Trophoblast cell (in vitro differentiated cells and primary cell): ENCODE measurements at regions not wholly inside any gene's neighbourhood (a gene's known extent, or its start where the extent isn't known, plus 50 kb on each side); places are given as distances from the start of the nearest gene placed in this dataset.

ENCODE experiments used
- DNase-seq, 2 donors: peaks; one replicate each; pipeline ENCODE4 v3.0.0-alpha.2; 2016
- H2AFZ ChIP-seq: 2 replicates; pipeline ENCODE4 v1.6.1; 2013; ENCODE audit warnings: low read length, moderate library complexity, mild to moderate bottlenecking; ENCODE audit not compliant: insufficient read depth, poor library complexity
- H2AK5ac ChIP-seq: 2 replicates; pipeline ENCODE4 v1.6.1; 2013; ENCODE audit warnings: mild to moderate bottlenecking, low read length
- H2BK120ac ChIP-seq: 2 replicates; pipeline ENCODE4 v1.6.1; 2013; ENCODE audit warnings: low read length, mild to moderate bottlenecking, moderate library complexity; ENCODE audit not compliant: insufficient read depth, poor library complexity
- H2BK12ac ChIP-seq: 2 replicates; pipeline ENCODE4 v1.6.1; 2013; ENCODE audit warnings: mild to moderate bottlenecking, low read length, moderate library complexity
- H2BK5ac ChIP-seq: 2 replicates; pipeline ENCODE4 v1.6.1; 2013; ENCODE audit warnings: low read length, low read depth, moderate library complexity, mild to moderate bottlenecking; ENCODE audit not compliant: poor library complexity
- H3K14ac ChIP-seq: 2 replicates; pipeline ENCODE4 v1.6.1; 2013; ENCODE audit warnings: mild to moderate bottlenecking, low read length
- H3K18ac ChIP-seq: 2 replicates; pipeline ENCODE4 v1.6.1; 2013; ENCODE audit warnings: mild to moderate bottlenecking, low read length
- H3K23ac ChIP-seq: 2 replicates; pipeline ENCODE4 v1.6.1; 2013; ENCODE audit warnings: low read length
- H3K27ac ChIP-seq: 2 replicates; pipeline ENCODE4 v1.5.1; 2013; ENCODE audit warnings: low read depth, mild to moderate bottlenecking, inconsistent platforms, low read length, moderate library complexity
- H3K27me3 ChIP-seq: 2 replicates; pipeline ENCODE4 v1.6.1; 2013; ENCODE audit warnings: inconsistent platforms, mild to moderate bottlenecking, low read length, moderate library complexity; ENCODE audit not compliant: insufficient read depth
- H3K36me3 ChIP-seq, 2 experiments: 1 replicate in 1 of 2; 2 replicates in 1 of 2; pipeline ENCODE4 v1.6.1; 2013; ENCODE audit warnings: low read length in 2 of 2, mild to moderate bottlenecking in 2 of 2, moderate library complexity in 1 of 2; ENCODE audit not compliant: insufficient read depth in 2 of 2, control insufficient read depth in 1 of 2
- H3K4ac ChIP-seq: 2 replicates; pipeline ENCODE4 v1.6.1; 2013; ENCODE audit warnings: low read depth, mild to moderate bottlenecking, low read length, moderate library complexity
- H3K4me1 ChIP-seq, 2 experiments: 1 replicate in 1 of 2; 2 replicates in 1 of 2; pipeline ENCODE4 v1.6.1; 2013; ENCODE audit warnings: low read length in 2 of 2, mild to moderate bottlenecking in 2 of 2, moderate library complexity in 1 of 2; ENCODE audit not compliant: insufficient read depth in 2 of 2, control insufficient read depth in 1 of 2
- H3K4me2 ChIP-seq: 2 replicates; pipeline ENCODE4 v1.6.1; 2013; ENCODE audit warnings: inconsistent platforms, mild to moderate bottlenecking, low read length, moderate library complexity
- H3K4me3 ChIP-seq: 2 replicates; pipeline ENCODE4 v1.5.1; 2013; ENCODE audit warnings: mild to moderate bottlenecking, low read depth, low read length, inconsistent platforms
- H3K79me1 ChIP-seq: one replicate; pipeline ENCODE4 v1.6.1; 2013; ENCODE audit warnings: low read length
- H3K79me2 ChIP-seq: 2 replicates; pipeline ENCODE4 v1.6.1; 2013; ENCODE audit warnings: low read length, mild to moderate bottlenecking; ENCODE audit not compliant: control insufficient read depth, insufficient read depth, poor library complexity
- H3K9ac ChIP-seq: 2 replicates; pipeline ENCODE4 v1.6.1; 2013; ENCODE audit warnings: mild to moderate bottlenecking, low read length
- H3K9me3 ChIP-seq: 2 replicates; pipeline ENCODE4 v1.6.1; 2013; ENCODE audit warnings: low read depth, mild to moderate bottlenecking, control low read depth, inconsistent platforms, low read length; ENCODE audit not compliant: insufficient read depth
- H4K12ac ChIP-seq: 2 replicates; pipeline ENCODE4 v1.6.1; 2013; ENCODE audit warnings: low read depth, mild to moderate bottlenecking, low read length, moderate library complexity
- H4K8ac ChIP-seq: 2 replicates; pipeline ENCODE4 v1.6.1; 2013; ENCODE audit warnings: low read depth, mild to moderate bottlenecking, low read length, moderate library complexity
- H4K91ac ChIP-seq: one replicate; pipeline ENCODE4 v1.6.1; 2013; ENCODE audit warnings: low read depth, mild to moderate bottlenecking, low read length, moderate library complexity
- WGBS: extraction: QIAGEN DNeasy Blood & Tissue Kit; methylation state at CpG from one replicate; pipeline ENCODE4 v1.1.7; 2013; ENCODE audit warnings: missing lambda C conversion rate; ENCODE audit not compliant: insufficient read length, insufficient coverage; ENCODE audit errors: extremely low coverage; 5-methylcytosine and 5-hydroxymethylcytosine counted together

- H3K4ac ChIP-seq: no peak overlapping the region
- H3K4me1 ChIP-seq: peaks cover 2 to 5% of the 10 kb centered on the region in 2 experiments
- peak; percentile 51 to 82 for DNase-seq
- no peak overlapping the region for H3K27ac ChIP-seq
- H4K8ac ChIP-seq: no peak overlapping the region
- no peak overlapping the region for H3K14ac ChIP-seq
- H3K36me3 ChIP-seq: no peaks in the 10 kb centered on the region
- H3K9ac ChIP-seq: no peak overlapping the region
- H4K91ac ChIP-seq: no peak overlapping the region
- no CpG with 5 or more reads among the region's 6 CpGs for WGBS
- no peak overlapping the region for H2BK5ac ChIP-seq
- H3K18ac ChIP-seq: no peak overlapping the region
- H3K9me3 ChIP-seq: no peaks in the 10 kb centered on the region
- H4K12ac ChIP-seq: no peak overlapping the region
- no peak overlapping the region for H3K4me3 ChIP-seq
- no peak overlapping the region for H3K23ac ChIP-seq
- no peaks in the 10 kb centered on the region for H3K79me1 ChIP-seq
- H3K27me3 ChIP-seq: no peaks in the 10 kb centered on the region
- no peaks in the 10 kb centered on the region for H3K79me2 ChIP-seq
- no peak overlapping the region for H2AK5ac ChIP-seq
- H2BK120ac ChIP-seq: no peak overlapping the region
- H2BK12ac ChIP-seq: no peak overlapping the region
- no peak overlapping the region for H3K4me2 ChIP-seq
- H2AFZ ChIP-seq: no peak overlapping the region
Measured at GRCh38 chr13:73245246-73245645, 186.4 kb downstream of the KLF5 start.

DNA sequence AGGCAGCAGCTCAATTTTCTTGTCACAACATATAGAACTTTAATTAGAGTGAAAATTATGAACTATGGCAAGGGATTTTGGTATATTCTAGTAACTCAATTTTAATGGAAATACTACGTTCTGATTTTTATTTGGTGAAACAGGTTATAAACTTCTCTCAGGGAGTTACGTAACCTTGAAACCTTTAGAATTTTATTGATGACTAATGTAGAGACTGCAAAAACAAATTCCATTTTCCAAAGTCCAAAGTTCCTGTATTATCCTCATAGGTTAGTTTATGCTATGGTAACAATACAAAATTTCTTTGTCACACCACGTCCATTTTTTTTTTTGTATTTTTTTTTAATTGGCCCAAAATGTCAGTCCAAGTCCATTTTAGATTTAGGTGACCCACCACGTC is 185.7 kb downstream of the KLF5 start:
- no peak overlapping the region for H2AK5ac ChIP-seq
- H2BK5ac ChIP-seq: no peak overlapping the region
- no peak overlapping the region for H3K23ac ChIP-seq
- H4K12ac ChIP-seq: no peak overlapping the region
- H3K79me1 ChIP-seq: no peaks in the 10 kb centered on the region
- H3K4me3 ChIP-seq: no peak overlapping the region
- H3K79me2 ChIP-seq: no peaks in the 10 kb centered on the region
- H2BK12ac ChIP-seq: no peak overlapping the region
- DNase-seq: peak in 1 of 2 donors; percentile 46
- peaks cover 2 to 5% of the 10 kb centered on the region in 2 experiments for H3K4me1 ChIP-seq
- H2BK120ac ChIP-seq: no peak overlapping the region
- H3K4me2 ChIP-seq: no peak overlapping the region
- no peak overlapping the region for H3K14ac ChIP-seq
- H3K4ac ChIP-seq: no peak overlapping the region
- no peak overlapping the region for H2AFZ ChIP-seq
- H3K9me3 ChIP-seq: no peaks in the 10 kb centered on the region
- H3K27me3 ChIP-seq: no peaks in the 10 kb centered on the region
- no peaks in the 10 kb centered on the region for H3K36me3 ChIP-seq
- no peak overlapping the region for H4K91ac ChIP-seq
- no peak overlapping the region for H3K9ac ChIP-seq
- H3K18ac ChIP-seq: no peak overlapping the region
- H3K27ac ChIP-seq: no peak overlapping the region
- H4K8ac ChIP-seq: no peak overlapping the region
- WGBS: no CpG with 5 or more reads among the region's 4 CpGs

GRCh38 chr13:73242515-73243015 is 183.8 kb downstream of the KLF5 start:
- no peak overlapping the region for H3K4me2 ChIP-seq
- no peak overlapping the region for H3K4ac ChIP-seq
- H2BK5ac ChIP-seq: no peak overlapping the region
- H3K4me1 ChIP-seq: no peaks in the 10 kb centered on the region
- peak; percentile 37 to 57 for DNase-seq
- H2BK12ac ChIP-seq: no peak overlapping the region
- no CpG with 5 or more reads among the region's 2 CpGs for WGBS
- no peak overlapping the region for H4K12ac ChIP-seq
- no peak overlapping the region for H3K18ac ChIP-seq
- no peak overlapping the region for H4K8ac ChIP-seq
- H3K4me3 ChIP-seq: no peak overlapping the region
- H3K9me3 ChIP-seq: no peaks in the 10 kb centered on the region
- H3K27ac ChIP-seq: no peak overlapping the region
- no peak overlapping the region for H3K23ac ChIP-seq
- H3K14ac ChIP-seq: no peak overlapping the region
- H2AK5ac ChIP-seq: no peak overlapping the region
- H4K91ac ChIP-seq: no peak overlapping the region
- no peaks in the 10 kb centered on the region for H3K79me2 ChIP-seq
- no peak overlapping the region for H2BK120ac ChIP-seq
- H3K79me1 ChIP-seq: no peaks in the 10 kb centered on the region
- no peak overlapping the region for H2AFZ ChIP-seq
- H3K9ac ChIP-seq: no peak overlapping the region
- no peaks in the 10 kb centered on the region for H3K36me3 ChIP-seq
- H3K27me3 ChIP-seq: no peaks in the 10 kb centered on the region

- no CpG with 5 or more reads among the region's 1 CpG for WGBS
- Histone ChIP-seq H4K12ac (no peak overlapping the region), H3K4ac (no peak overlapping the region)
Measured at GRCh38 chr13:73240193-73240592, 181.4 kb downstream of the KLF5 start.

More at GRCh38 chr13:73240193-73240592, 181.4 kb downstream of the KLF5 start:
- Histone ChIP-seq H3K79me2 (no peaks in the 10 kb centered on the region), H4K8ac (no peak overlapping the region), H4K91ac (no peak overlapping the region), H3K27ac (no peak overlapping the region), H3K27me3 (no peaks in the 10 kb centered on the region), H3K9ac (no peak overlapping the region), H3K4me3 (no peak overlapping the region), H2AFZ (no peak overlapping the region), H2BK5ac (no peak overlapping the region), H3K14ac (no peak overlapping the region), H2AK5ac (no peak overlapping the region), H3K36me3 (no peaks in the 10 kb centered on the region), H3K4me1 (no peaks in the 10 kb centered on the region), H2BK12ac (no peak overlapping the region), H3K23ac (no peak overlapping the region), H3K79me1 (no peaks in the 10 kb centered on the region), H3K9me3 (no peaks in the 10 kb centered on the region), H3K18ac (no peak overlapping the region), H2BK120ac (no peak overlapping the region), H3K4me2 (no peak overlapping the region)
- DNase-seq: peak in 1 of 2 donors; percentile 27
